A549 (cell line): ENCODE measurements at regions not wholly inside any gene's neighbourhood (a gene's known extent, or its start where the extent isn't known, plus 50 kb on each side); places are given as distances from the start of the nearest gene placed in this dataset.

Source experiments
- CBX2 ChIP-seq: fragments of 200-600 bp; sonication (generic); IDR thresholded peaks from 2 replicates; pipeline ENCODE4 v1.6.1; 2016; ENCODE audit warnings: low read depth, mild to moderate bottlenecking, borderline replicate concordance
- CEBPB ChIP-seq, 2 experiments: fragments of >200 bp in 1 of 2; sonication (Bioruptor Twin) in 1 of 2; formaldehyde crosslinking in 1 of 2; IDR thresholded peaks; 2 replicates each; pipeline ENCODE4 v1.6.1; 2012 to 2016
- EHMT2 ChIP-seq: fragments of 200-600 bp; sonication (generic); IDR thresholded peaks from 2 replicates; pipeline ENCODE4 v1.6.1; 2016; ENCODE audit warnings: antibody characterized with exemption, low read depth, mild to moderate bottlenecking, moderate library complexity
- ELK1 ChIP-seq: fragments of 150-350 bp; IDR thresholded peaks from 2 replicates; pipeline ENCODE4 v1.6.1; 2014; ENCODE audit warnings: low read depth, mild to moderate bottlenecking, low read length
- FOSL2 ChIP-seq, 2 experiments: fragments of 450-650 bp in 1 of 2; fragments of >200 bp in 1 of 2; sonication (Bioruptor Twin) in 1 of 2; formaldehyde crosslinking; IDR thresholded peaks; 2 replicates each; pipeline versions ENCODE4 v1.5.0 to v1.6.1; 2016 to 2020; ENCODE audit warnings: mild to moderate bottlenecking in 1 of 2, moderate library complexity in 1 of 2
- MAZ ChIP-seq: fragments of 150-350 bp; IDR thresholded peaks from 2 replicates; pipeline ENCODE4 v1.6.1; 2014; ENCODE audit warnings: antibody characterized with exemption, low read depth, low read length, borderline replicate concordance
- MYC ChIP-seq: IDR thresholded peaks from 2 replicates; pipeline ENCODE4 v1.6.1; 2012; ENCODE audit warnings: mild to moderate bottlenecking, inconsistent platforms, low read length, improper control_type of control experiment, borderline replicate concordance
- POLR2A ChIP-seq: IDR thresholded peaks from 2 replicates; pipeline ENCODE4 v1.6.1; 2012; ENCODE audit warnings: mild to moderate bottlenecking, low read length
- RAD21 ChIP-seq, 2 experiments: fragments of >200 bp in 1 of 2; sonication (Bioruptor Twin) in 1 of 2; formaldehyde crosslinking in 1 of 2; IDR thresholded peaks in 1 of 2; conservative IDR thresholded peaks in 1 of 2; 2 replicates in 1 of 2; 3 replicates in 1 of 2; pipeline ENCODE4 v1.6.1; 2012 to 2018; ENCODE audit warnings: inconsistent platforms in 1 of 2
- RFX5 ChIP-seq: fragments of 450-650 bp; IDR thresholded peaks from 2 replicates; pipeline ENCODE4 v1.7.1; 2014; ENCODE audit warnings: antibody characterized with exemption, mild to moderate bottlenecking, moderate library complexity
- SMC3 ChIP-seq: fragments of >200 bp; sonication (Bioruptor Twin); formaldehyde crosslinking; IDR thresholded peaks from 3 replicates; pipeline ENCODE4 v1.6.1; 2018; ENCODE audit warnings: inconsistent platforms
- TP53 ChIP-seq: fragments of 250-450 bp; sonication (Bioruptor Pico); IDR thresholded peaks from 2 replicates; pipeline ENCODE4 v1.5.0; 2021; ENCODE audit warnings: mild to moderate bottlenecking, moderate library complexity
- TF ChIP-seq, protein P1 (sequence below): fragments of >200 bp; sonication (Bioruptor Twin); formaldehyde crosslinking; IDR thresholded peaks from 3 replicates; pipeline ENCODE4 v1.5.1; 2016
- TF ChIP-seq, protein P2 (sequence below): IDR thresholded peaks from 2 replicates; pipeline ENCODE4 v1.6.1; 2012

- TF ChIP-seq POLR2A (no peak), MAZ (no peak), CEBPB (IDR thresholded peaks at IDR 0.05) (no peak), EHMT2 (no peak), MYC (no peak), CBX2 (no peak), RFX5 (no peak), TP53 (CRISPR knock-in tag) (no peak), FOSL2 (IDR thresholded peaks at IDR 0.05) (no peak), FOSL2 (CRISPR knock-in tag; IDR thresholded peaks at IDR 0.05) (no peak), ELK1 (no peak), SMC3 (no peak), RAD21 (conservative IDR thresholded peaks at IDR 0.05 in 1 of 2, IDR thresholded peaks at IDR 0.05 in 1 of 2) (no peak)
- TF ChIP-seq, protein P1, sequence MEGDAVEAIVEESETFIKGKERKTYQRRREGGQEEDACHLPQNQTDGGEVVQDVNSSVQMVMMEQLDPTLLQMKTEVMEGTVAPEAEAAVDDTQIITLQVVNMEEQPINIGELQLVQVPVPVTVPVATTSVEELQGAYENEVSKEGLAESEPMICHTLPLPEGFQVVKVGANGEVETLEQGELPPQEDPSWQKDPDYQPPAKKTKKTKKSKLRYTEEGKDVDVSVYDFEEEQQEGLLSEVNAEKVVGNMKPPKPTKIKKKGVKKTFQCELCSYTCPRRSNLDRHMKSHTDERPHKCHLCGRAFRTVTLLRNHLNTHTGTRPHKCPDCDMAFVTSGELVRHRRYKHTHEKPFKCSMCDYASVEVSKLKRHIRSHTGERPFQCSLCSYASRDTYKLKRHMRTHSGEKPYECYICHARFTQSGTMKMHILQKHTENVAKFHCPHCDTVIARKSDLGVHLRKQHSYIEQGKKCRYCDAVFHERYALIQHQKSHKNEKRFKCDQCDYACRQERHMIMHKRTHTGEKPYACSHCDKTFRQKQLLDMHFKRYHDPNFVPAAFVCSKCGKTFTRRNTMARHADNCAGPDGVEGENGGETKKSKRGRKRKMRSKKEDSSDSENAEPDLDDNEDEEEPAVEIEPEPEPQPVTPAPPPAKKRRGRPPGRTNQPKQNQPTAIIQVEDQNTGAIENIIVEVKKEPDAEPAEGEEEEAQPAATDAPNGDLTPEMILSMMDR: no peak
- TF ChIP-seq, protein P2, sequence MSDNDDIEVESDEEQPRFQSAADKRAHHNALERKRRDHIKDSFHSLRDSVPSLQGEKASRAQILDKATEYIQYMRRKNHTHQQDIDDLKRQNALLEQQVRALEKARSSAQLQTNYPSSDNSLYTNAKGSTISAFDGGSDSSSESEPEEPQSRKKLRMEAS: no peak
Measured at GRCh38 chr2:76464310-76464709, 753.6 kb upstream of the GCFC2 start.
